Stimulated activated CD8-positive, alpha-beta memory T cell treated with anti-CD3 and anti-CD28 coated beads, Interleukin-7, amount 100 ng/mL, for 48 hours (primary cell): ENCODE measurements at regions not wholly inside any gene's neighbourhood (a gene's known extent, or its start where the extent isn't known, plus 50 kb on each side); places are given as distances from the start of the nearest gene placed in this dataset.

Experiments
- DNase-seq, 2 donors: peaks; one replicate each; pipeline ENCODE4 v3.0.0-alpha.2; 2020; ENCODE audit warnings: low read depth in 1 of 2; ENCODE audit errors: extremely low read depth in 1 of 2

DNA sequence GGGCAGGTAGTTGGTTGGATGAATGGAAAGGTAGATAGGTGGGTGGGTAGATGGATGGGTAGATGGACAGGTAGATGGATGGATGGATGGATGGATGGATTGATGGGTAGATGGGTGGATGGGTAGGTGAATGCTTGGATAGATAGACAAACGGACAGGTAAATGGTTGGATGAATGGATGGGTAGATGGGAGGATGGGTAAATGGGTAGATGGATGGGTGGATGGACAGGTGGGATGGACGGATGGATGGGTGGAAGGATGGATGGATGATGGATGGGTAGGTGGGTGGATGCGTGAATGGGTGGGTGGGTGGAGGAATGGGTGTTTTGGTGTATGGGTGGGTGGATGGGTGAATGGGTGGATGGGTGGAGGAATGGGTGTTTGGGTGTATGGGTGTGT is 50.1 kb upstream of the ASAP2 start:
- no peak for DNase-seq

DNA sequence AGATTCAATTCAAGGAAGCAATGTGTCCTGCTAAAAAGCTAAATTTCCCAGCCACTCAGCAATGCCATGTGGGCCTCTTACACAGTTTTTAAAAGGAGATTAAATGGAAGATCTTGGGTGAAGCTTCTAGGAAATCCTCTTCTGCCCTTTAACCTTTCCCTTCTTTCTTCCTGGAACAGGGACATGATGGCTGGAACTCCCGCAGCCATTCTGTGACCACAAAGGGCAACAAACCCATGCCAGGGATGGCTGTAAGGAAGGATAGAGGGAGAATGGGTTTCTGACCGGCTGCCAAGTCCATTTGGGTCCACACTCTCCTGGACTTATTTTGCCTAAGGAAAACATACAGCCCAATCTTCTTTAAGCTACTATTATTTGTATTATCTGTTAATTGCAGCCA is 52.6 kb upstream of the ASAP2 start:
- DNase-seq = no peak

DNA sequence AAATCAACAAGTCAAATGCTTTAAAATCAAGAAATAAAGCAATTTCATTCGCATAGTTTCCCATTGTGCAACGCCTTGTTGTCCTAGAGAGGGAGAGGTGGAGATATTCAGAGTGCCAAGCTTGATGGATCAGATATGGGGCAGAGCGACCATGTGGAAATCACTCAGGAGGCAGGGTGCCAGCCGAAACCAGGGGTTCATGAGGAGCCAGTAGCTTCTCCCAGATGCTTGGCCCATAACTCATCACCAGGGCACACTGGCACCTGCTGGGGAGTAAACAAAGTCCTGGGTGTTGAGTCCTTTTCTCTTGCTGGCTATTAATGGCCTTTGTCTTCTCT is 53.0 kb upstream of the ASAP2 start:
- no peak for DNase-seq

DNA sequence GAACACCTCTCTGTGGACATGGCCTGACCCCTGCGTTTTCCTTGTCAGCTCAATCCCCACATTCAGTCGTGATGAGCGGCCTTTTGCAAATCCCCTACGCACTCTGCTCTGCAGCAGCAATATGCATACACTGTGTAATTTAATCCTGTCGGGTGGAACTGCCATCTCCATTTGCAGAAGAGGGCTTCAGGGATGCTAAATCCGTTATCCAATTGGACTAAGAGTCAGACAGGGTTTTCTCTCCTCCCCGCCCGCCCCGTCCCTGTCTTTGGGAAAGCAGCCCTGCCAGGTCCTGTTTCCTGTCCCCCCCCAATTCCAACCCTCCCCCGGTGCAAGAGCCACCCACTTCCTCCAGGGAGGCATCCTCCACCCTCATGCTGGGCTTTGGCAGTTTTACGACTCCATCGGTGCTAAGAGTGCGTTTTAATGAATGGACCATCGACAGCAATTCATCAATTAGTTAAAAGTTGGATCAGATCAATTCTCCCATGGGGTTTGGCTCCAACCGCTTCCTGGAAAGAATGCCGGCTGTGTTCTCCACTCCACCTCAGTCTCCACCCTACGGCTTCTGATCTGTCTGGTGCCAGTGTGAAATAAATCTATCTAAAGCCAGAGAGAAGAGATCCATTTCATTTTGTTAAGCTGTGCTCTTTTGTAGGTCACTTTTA is 53.5 kb upstream of the ASAP2 start:
- no peak for DNase-seq

DNA sequence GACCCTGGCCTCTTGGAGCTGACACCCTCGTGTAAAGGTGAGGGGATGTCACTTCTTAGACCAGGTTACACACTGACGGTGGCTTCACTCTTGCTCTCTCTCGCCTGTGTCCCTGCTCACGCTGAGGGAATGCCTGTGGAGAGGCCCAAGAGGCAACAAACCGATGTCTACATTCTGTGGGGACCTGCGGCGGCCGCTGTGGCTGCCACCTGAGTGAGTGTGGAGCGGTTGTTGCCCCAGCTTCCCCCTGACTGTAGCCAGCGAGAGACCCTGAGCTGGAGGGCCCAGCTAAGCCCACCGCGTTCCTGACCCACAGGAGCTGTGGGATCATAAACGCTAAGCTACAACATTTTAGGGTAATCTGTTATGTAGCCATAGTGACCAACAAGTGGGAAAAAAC is 55.7 kb upstream of the ASAP2 start:
- DNase-seq = no peak

DNA sequence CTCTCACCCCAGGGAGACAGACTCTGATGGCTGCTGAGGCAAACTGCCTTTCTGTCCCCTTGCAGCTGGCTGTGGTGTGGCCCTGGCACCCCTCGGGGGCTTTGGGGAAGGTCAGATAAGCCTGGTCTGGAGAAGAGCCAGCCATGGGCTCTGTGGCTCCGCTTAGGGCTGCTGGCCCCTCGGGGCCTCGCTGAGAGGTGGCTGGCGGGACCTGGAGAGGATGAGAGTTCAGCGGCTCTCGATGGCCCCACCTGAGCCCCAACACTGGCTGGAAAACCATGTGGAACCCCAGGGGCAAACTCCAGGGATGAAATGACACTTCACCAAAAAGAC is 56.1 kb upstream of the ASAP2 start:
- DNase-seq = no peak

DNA sequence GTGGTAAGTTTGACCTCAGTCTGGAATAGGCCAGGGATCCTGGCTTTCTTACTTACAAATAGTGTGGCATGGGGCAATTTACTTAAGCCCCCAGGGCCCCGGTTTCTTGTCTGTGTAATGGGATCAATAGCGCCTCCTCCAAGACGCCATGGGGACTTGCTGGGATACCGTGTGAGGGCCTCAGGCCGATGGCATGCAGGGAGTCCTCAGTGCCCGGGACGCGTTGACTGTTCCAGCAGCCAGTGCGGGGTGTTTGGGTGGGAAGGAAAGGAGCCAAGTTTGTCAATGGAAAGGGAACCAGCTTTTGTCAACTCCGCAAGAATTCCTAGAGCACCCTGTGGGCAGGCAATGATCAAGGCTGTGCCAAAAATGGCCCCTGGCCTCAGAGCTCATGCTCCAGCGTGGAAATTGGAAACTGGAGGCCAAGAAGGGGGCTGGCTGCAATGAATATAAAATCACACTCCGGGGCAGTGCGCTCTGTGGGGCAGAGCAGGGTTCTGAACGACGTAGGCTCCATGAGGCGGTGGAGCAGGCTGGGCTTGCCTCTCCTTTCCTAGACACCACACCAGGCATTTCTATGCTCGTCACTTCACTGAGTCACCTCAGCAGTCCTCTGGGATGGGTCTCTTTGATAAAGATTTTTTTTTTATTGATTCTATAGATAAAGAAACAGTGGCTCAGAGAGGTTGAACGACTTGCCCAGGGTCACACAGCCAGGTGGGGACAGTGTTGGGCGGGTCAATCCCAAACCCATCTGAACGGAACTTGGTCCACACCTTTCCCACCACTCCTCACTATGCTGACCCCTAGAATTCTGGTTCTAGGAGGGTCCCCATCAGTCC is 56.7 kb upstream of the ASAP2 start:
- no peak for DNase-seq

DNA sequence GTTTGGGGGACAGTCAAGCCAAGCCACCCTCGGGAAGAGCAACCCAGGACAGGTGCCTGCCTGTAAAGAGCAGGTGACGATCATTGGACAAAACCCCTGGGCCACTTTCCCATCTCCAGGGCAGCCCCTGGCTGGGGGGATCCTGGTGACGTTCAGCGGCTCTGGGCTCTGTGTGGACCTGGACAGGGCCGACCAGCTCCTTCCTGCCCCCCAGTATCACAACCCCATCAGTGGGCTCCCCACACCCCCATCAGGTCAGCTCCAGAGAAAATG is 57.3 kb upstream of the ASAP2 start:
- no peak for DNase-seq

DNA sequence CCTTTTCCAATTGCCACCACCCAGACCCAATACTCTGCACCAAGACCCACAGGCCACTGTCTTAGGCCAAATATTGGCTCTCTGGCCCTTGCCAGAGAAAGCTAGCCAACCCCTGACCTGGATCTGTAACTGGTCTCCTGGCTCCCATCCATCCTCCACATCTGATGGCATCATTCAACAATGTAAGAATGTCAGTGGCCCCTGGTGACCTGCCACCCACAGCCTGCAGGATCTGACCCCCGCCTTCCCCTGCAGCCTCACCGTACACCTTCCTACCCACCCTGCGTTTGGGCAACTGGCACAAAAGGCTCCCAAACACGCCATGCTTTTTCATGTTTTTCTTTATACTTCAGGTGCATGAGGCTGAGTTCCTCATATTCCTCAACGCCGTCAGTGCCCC is 60.0 kb upstream of the ASAP2 start:
- DNase-seq = no peak

DNA sequence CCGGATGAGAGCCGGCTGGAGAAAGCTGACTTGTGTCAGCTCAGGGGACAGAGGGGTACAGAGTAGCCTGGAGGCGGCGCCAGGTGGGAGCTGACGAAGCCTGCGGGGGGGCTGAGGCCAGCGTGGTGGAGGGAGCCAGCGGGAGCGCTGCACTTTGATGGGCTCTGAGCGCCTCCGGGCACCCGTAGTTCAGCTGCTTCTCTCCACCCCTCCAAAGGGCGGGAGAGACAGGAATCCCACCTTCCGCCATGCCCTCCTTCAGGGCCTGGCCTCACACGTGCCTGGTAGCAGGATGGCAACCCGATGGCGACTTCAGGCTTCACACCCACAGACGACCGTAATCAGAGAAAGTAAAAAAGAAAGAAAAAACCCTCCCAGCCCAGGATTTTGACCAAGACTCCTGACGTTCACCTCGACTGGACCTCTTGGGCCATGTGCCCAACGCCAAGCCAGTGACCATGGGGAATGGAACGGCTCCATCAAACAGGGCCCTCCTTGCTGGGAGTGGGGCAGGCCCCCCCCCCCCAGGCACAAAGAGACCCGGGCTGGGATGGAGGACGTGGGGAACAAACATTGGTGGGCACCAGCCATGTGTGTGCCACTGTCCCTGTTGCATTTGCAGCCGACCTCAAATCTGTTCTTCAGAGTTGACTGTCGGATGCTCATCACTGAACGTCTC is 60.7 kb upstream of the ASAP2 start:
- DNase-seq = no peak

DNA sequence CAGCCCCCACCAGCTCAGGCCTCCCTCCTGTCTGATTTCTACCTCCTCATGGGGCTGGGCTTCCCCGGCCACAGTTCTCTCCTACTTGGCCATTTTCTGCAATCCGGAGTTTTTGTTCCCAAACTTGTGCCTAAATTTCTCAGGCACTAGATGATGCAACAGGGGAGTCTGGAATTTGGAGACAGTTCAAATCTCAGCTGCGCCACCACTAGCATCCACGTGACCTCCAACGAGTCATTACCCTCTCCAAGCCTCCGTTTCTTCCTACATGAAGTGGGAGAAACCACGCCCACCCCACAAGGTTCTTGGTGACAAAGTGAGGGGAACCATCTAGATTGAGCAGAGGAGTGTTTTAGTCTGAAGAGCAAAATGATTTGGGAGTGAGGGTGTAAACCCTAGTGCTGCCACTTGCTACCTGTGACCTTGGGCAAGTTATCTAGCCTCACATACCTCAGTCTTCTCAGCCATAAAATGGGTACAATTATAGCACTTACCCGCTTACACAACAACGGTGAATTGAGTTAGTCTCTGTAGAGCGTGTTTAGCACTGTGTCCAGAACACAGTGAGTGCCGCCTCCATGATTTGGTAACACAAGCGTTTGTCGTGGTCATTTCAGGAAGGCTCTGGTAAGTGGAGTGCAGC is 61.4 kb upstream of the ASAP2 start:
- DNase-seq = no peak

DNA sequence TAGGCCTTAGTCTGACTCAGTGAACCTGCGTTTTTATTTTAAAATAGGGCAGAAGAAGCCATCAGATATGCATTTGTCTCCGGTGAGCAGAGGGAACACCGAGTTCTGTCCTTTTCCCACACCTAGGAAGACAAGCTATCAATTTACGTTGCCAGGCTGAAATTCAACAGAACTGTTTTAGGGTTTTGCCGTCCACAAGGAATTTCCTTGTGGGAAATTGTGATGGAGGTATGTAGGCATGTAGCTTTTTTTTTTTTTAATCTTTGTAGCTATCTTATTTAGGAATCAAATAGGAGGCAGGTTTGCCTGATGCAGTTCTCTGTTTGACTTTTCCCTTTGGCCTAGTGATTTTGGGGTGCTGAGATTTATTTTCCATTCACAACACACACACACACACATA is 62.0 kb upstream of the ASAP2 start:
- DNase-seq = no peak

DNA sequence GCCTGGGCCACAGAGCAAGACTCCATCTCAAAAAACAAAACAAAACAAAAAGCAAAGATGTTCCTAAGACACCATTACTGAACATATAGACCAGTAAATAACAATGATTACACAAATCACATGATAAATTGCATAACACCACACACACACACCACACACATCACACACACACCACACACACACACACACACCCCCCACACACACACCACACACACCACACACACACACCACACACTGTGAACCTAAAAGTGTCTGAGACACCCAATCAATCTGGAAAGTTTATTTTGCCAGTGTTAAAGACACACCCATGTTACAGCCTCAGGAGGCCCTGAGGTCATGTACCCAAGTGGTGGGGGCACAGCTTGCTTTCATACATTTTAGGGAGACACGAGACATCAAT is 62.6 kb upstream of the ASAP2 start:
- DNase-seq = no peak

DNA sequence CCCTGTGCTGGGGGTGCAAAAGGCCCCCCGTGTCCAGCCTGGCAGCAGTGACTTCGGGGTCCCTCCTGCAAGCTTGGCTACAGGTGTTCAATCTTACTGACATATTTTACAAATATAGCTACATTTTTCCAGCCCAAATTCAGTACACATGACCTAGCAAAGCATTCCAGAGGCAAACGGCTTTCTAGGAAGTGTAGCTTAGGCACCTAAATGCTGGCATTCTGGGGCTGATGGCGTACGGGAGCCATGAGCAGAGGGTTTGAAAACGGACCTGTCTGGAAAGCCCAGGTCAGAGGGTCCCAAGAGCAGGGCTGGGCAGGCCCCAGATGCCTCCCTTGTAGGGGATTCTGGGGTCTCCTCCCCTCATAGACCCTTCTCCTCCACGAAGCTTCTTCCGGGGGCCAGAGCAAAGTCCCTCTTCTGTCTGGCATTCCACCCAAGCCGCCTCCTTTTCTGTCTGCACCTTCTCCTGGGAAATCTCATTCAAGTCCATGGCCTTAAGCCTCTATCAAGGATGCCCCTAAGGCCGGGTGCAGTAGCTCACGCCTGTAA is 63.3 kb upstream of the ASAP2 start:
- DNase-seq = no peak

DNA sequence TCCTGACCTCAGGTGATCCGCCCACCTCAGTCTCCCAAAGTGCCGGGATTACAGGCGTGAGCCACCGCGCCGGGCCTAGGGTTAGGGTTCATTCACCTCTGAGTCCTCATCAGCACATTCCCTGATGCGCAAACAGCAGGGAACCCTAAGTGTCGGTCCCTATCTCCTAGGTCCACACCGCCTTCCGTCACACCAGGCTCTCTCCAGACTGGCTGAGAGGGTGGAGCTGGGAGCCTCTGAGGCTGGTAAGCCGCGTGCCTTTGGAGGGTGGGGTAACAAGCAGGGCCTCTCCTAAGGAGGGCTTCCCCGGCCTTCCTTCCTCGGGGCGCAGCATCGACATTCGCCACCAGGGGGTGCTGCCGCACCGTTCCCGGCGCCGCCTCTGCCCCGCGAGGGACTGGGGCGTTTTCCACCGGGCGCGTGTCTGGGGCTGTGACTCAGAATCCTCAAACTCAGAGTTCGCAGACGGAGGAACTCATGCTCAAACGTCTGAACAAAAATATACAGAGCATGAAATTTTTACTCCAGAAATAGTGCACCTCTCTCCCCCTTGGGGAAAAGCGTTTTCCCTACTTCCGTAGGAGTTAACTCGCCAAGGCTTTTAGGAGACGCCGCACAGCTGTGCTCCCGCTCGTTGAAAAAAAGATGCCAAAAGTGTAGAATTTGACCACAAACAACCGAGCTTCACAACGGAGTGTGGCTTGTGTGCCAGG is 63.9 kb upstream of the ASAP2 start:
- DNase-seq = peak; percentile 60 to 62

DNA sequence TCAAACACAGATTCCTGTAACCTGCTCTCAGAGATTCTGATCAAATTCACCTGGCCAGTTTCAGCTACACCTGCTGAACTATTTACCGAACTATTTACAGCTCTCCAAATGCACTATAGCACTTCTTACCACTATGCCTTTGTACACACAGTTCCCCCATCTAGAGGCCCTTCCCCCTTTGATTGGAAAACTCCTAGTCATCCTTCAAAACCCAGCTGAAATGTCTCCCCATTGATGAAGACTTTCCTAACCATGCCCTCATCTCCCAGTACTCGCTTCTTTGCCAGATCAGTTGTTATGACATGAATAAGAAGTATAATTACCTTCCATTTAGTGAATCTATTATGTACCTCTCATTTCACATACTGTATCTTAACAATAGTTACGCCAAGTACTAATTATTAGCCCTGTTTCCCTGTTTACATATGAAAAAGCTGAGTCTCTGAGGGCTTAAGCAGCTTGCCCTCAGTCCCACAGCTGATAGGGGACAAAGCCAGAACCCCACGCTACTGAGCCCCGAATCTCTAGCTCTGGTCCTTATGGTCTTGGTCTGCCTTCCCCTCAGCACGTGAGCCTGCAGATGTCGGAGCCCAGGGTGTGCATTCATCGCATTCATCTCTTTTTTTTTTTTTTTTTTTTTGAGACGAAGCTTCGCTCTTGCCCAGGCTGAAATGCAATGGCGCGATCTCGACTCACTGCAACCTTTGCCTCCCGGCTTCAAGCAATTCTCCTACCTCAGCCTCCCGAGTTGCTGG is 64.7 kb upstream of the ASAP2 start:
- DNase-seq = no peak

DNA sequence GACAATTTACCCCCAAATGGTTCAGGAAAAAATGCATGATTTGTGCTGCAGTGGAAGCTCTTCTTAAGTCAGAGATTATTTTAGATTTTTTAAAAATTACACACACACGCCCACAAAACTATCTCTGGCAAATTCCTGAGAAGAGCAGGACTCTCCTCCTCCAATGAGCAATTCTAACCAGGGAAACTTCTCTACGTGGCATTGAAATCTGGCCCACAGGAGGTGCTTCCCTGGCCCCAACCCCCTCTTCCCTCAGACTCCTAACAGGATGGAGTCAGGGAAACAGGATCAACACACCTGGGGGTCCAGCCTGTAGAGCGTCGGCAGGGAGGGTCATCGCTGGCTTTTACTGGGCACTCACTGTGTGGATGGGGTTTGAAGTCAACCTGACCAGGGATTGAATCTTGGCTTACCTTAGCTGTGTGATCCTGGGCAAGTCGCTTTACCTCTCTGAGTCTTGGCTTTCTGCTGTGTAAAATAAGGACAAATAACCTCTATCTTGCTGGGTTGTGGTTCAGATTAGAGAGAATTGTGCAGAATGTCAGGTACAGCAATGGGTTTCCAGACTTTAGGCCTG is 65.4 kb upstream of the ASAP2 start:
- DNase-seq = no peak

DNA sequence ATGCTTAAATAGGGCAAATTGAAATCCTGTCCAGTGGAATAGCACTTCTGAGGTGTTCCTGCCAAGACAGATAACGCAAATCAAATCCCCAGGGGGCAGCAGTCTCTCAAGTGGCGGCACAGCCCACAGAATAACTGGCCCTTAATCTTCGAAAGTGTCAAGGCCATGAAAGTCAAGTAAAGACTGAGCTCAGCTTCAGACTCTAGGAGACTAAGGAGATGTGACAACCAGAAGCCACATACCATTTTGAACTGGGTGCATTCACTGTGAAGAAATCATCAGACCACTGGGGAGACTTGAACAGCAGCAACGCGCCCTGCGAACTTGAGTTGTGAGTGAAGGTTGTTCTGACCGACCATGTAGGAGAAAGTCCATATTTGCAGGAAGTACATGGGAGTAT is 66.0 kb upstream of the ASAP2 start:
- no peak for DNase-seq

DNA sequence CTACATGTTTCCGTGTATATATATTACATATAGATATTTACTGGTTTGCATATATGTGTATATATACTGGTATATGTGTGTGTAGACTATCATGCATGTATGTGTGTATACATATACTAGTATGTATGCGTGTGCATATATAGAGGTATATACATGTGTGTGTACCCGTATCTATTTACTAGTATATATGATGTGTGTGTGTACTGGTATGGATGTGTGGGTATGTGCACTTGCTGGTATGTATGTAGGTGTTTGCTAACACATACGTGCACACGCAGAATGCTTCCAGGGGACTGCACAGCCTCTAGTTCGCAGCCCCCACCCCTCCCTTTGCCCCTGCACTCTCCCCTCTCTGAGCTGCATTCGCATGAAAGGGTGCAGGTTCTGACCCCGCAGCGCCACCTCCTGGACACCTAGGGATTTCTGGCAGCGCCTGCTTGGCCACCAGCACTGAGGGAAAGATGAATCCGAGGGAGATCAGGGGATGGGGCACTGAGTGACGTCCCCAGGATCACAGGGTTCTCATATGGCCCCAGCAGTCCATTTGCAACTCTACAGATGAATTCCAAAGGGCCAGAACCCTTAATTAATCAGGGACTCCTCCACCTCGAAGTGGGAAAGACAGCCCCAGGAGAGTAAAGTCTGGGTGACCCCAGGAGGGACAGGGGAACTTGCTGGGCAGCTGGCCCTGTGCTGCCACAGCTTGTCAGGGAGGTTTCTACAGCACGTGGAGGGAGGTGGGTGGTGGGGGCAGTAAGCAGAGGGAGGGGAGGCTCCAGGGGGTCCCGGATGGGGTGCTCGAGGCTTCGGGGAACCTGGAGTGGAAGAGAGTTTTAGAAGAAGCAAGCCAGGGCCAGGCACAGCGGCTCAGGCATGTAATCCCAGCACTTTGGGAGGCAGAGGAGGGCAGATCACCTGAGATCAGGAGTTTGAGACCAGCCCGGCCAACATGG is 66.8 kb upstream of the ASAP2 start:
- DNase-seq = peak; percentile 31 to 42
